ENCODE measurements at regions not wholly inside any gene's neighbourhood (a gene's known extent, or its start where the extent isn't known, plus 50 kb on each side); places are given as distances from the start of the nearest gene placed in this dataset.

- TF ChIP-seq CTCF (IDR thresholded peaks at IDR 0.05) (no peak), EP300 (IDR thresholded peaks at IDR 0.05) (no peak), POLR2AphosphoS5 (IDR thresholded peaks at IDR 0.05) (no peak)
These were observed 309.0 kb downstream of the TEX29 start for GRCh38 chr13:111629457-111629856.

Data from stomach (tissue), 4 donors.